NOMO-1 treated with DMSO at 0.1 percent for 48 hours (cell line): ENCODE measurements at regions not wholly inside any gene's neighbourhood (a gene's known extent, or its start where the extent isn't known, plus 50 kb on each side); places are given as distances from the start of the nearest gene placed in this dataset.

Source experiments
- DNase-seq: peaks from one replicate; lab custom pipeline; 2025; ENCODE audit not compliant: unreplicated experiment; lab: John Stamatoyannopoulos, UW

DNA sequence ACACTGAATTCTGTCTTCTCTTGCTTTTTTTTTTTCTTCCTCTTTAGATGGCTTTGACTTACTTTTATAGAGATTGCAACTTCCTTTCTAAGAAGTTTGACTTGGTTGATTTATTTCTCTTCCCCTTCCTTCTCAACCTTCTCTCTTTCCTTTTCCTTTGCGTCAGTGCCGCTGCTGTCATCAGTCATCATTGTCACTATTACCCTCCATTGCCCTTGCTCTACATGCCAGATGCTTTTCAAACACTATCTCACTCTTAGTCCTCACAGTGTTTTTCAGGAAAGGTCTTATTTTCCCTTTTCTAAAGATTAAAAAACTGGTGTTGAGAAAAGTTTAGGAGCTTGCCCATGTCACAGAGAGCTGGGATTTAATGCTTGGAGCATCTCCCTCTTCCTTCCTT is 74.7 kb upstream of the C11orf87 start:
- DNase-seq, result peak; percentile 25

DNA sequence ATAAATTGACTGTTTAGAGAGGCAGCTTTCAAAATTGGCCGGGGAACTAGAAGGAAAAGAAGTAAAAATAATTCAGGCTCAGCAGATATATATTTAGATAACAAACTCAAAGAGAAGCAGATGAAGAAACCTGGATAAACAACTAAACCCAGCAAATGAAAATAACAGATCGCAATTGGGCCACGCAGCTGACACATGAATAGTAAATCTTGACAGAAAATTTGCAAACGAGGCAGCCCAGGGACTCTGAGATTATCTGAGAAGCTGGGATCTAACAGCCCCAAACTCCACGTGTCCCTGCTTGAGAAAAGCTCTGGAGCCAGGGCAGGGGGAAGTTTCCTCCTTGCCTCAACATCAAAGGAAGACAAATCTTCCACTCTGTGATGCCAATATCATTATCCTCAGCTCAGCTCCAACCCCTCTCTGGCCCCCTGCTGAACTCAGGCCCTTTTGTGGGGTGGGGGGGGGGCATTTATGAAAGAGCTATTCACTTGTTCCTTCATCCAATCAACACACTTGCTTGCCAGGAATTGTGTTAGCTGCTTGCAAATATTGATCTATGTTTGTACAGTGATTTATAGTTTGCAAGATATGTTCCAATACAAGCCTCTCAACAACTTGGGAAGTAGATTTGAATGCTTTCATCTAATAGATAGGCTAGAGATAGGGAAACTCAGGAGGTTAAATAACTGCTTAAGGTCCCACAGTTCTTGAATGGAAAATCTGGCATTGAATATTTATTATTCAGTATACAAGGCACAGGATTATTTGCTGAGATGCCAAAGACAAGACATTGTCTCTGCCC is 72.5 kb upstream of the C11orf87 start:
- DNase-seq, result no peak

DNA sequence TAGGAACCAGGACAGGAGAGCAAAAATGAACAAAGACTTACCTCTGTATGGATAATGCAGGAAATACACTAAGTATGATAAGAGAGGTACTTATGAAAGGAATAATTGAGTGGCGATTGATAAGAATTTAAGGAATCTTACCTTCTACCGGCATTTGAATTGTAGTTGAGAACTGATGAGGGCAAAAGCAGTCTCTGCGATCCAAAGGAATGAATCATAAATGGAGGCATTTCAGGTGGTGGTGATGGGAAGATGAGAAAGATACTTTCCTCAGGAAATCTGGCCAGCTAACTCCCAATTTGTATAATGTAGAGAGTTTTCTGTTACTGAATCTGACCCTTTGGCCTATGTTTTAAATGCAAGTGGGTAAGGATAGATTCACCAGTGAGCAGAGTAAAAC is 71.9 kb upstream of the C11orf87 start:
- no peak for DNase-seq

DNA sequence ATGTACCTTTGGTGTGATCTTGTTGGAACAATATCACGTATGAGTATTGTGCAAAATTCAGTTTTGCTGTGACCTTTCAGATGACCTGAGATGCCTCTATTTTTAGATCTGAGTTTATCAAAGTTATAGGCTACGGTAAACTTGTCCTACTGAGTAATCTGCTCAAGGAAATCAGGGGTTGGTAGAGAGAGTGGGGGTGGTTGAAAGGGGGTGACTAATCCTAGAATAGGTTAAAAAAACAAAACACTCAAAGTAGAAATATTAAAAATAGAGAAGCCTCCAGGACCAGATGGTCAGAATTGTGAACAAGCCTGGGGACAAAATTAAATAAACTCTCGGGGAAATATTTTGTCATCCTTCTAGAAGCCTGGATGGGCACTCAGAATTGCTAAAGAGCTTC is 59.9 kb upstream of the C11orf87 start:
- DNase-seq, result no peak

DNA sequence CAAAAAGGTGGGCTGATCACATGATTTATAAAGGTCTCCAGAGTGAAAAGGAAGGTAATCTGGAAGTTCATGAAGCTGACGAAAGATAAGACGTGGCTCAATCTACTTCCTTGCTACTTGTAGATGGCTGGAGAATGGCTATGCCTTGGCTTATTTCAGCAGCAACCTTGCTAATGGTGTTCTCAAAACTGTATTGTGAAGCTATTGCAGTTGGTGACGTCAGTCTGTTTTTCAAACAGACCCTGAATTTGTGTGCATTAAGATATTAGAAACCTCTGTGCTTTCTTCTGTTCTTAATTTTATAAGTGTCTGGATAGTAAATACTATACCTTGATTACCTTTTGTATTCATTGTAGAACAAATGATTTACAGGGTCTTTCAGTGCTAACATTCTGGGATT is 58.3 kb upstream of the C11orf87 start:
- DNase-seq, result no peak

DNA sequence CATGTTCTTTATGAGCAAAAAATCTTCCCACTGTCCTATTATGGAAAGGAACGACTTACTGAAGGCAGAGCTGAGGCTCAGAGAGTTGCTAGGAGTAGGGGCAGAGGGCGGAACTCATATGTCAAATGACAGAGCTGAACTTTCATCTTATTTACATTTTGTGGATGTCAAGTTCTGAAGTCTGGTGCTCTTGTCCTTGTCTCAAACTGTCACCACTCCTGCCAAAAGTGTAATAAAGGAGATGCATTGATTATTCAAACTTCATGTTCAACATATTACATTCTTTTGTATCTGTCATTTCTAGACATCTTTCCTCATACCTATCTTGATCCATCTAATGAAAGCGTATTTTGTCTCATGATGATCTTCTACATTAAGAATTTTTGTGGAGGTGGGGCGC is 57.1 kb upstream of the C11orf87 start:
- DNase-seq, result no peak

DNA sequence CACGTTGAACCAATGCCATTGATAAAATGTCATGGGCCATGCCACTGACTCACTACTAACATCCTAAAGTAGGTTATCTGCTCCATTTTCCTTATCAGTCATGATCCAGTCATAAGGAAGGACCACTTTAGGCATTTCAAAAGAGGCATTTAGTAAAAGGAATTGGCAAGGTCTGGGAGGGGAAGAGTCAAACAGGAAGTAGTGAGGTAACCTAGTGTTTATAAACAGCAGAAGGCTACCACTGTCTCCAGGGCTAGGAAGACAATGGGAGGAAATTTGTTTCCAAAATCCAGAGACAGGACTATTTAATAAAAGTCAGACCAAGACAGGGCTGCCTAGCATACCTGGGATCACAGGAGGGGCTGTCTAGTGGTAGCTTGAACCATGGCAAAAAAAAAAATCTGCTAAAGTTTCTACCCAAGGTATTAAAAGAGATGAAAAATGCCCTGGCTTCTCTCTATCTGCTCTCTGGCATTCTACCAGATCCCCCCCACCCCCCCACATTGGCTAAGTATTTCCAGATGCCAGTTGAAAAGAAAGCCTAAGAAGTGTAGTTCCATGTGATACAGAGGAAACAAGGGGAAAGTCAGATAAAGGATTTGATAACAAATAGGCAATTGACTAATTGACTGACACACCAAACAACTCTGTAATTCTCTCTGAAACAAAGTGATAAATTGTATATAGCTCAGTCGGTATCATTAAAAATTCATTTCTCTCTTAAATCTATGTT is 50.4 kb upstream of the C11orf87 start:
- no peak for DNase-seq
